Tibial nerve (tissue), 4 donors: ENCODE measurements at regions not wholly inside any gene's neighbourhood (a gene's known extent, or its start where the extent isn't known, plus 50 kb on each side); places are given as distances from the start of the nearest gene placed in this dataset.

Experiments used
- DNase-seq, 2 donors: peaks; one replicate each; pipeline ENCODE4 v3.0.0-alpha.2; 2019; ENCODE audit warnings: low spot score in 2 of 2
- H3K27ac ChIP-seq, 4 donors: fragments of 200-600 bp; sonication (generic) in 3 of 4; one replicate each; pipeline ENCODE4 v1.5.1; 2017 to 2019; ENCODE audit warnings: mild to moderate bottlenecking in 1 of 4
- H3K27me3 ChIP-seq, 2 donors: fragments of 200-600 bp; sonication (generic) in 1 of 2; one replicate each; pipeline versions ENCODE4 v1.5.1 to v1.6.0; 2017 to 2019
- H3K36me3 ChIP-seq, 3 donors: fragments of 200-600 bp; sonication (generic); one replicate each; pipeline ENCODE4 v1.5.1; 2018 to 2019
- H3K4me1 ChIP-seq, 4 donors: fragments of 200-600 bp; sonication (generic) in 3 of 4; one replicate each; pipeline ENCODE4 v1.5.1; 2017 to 2019
- H3K4me3 ChIP-seq, 4 donors: fragments of 200-600 bp; sonication (generic) in 3 of 4; one replicate each; pipeline ENCODE4 v1.5.1; 2017 to 2019; ENCODE audit warnings: mild to moderate bottlenecking in 1 of 4, moderate library complexity in 1 of 4
- H3K9me3 ChIP-seq, 4 donors: fragments of 200-600 bp; sonication (generic) in 3 of 4; one replicate each; pipeline ENCODE4 v1.5.1; 2017 to 2019
- CTCF ChIP-seq, 5 experiments: fragments of 200-600 bp in 3 of 5; fragments of 450-650 bp in 2 of 5; sonication (generic) in 3 of 5; IDR thresholded peaks; one replicate each; pipeline ENCODE4 v1.5.1; 2016 to 2019; ENCODE audit warnings: antibody characterized with exemption in 5 of 5, mild to moderate bottlenecking in 3 of 5, moderate library complexity in 2 of 5
- EP300 ChIP-seq, 2 donors: sonication (generic); formaldehyde crosslinking; IDR thresholded peaks; one replicate each; pipeline ENCODE4 v1.6.1; 2017; ENCODE audit warnings: antibody characterized with exemption in 2 of 2, mild to moderate bottlenecking in 1 of 2
- POLR2A ChIP-seq, 2 donors: fragments of 450-650 bp; IDR thresholded peaks; one replicate each; pipeline ENCODE4 v1.6.1; 2017; ENCODE audit warnings: antibody characterized with exemption in 2 of 2, mild to moderate bottlenecking in 2 of 2, moderate library complexity in 2 of 2
- WGBS, 2 donors: methylation state at CpG; one replicate each; pipeline ENCODE4 v1.1.5; 2018; 5-methylcytosine and 5-hydroxymethylcytosine counted together

- DNase-seq, result no peak
- no peak overlapping the region for H3K27ac ChIP-seq
- H3K36me3 ChIP-seq, result no peaks in the 10 kb centered on the region
- H3K9me3 ChIP-seq, result no peaks in the 10 kb centered on the region
- H3K4me3 ChIP-seq, result no peak overlapping the region
- TF ChIP-seq CTCF (IDR thresholded peaks at IDR 0.05) (no peak), POLR2A (IDR thresholded peaks at IDR 0.05) (no peak), EP300 (IDR thresholded peaks at IDR 0.05) (no peak)
- H3K27me3 ChIP-seq, result no peaks in the 10 kb centered on the region
- H3K4me1 ChIP-seq, result no peaks in the 10 kb centered on the region
- WGBS, 2 donors, result 65 to 71% methylated on average over 4 of the region's 4 CpGs
These were observed 161.0 kb upstream of the TUT7 start for GRCh38 chr9:86515221-86515620.

GRCh38 chr9:86513429-86513828 lies 159.2 kb upstream of the TUT7 start:
- Histone ChIP-seq H3K4me3 (no peak overlapping the region), H3K27ac (no peak overlapping the region), H3K27me3 (no peaks in the 10 kb centered on the region), H3K9me3 (no peaks in the 10 kb centered on the region), H3K4me1 (peaks cover 0 to under 1% (median 0%) of the 10 kb centered on the region in 4 donors), H3K36me3 (no peaks in the 10 kb centered on the region)
- TF ChIP-seq EP300 (IDR thresholded peaks at IDR 0.05), result no peak
- DNase-seq, result no peak
- WGBS, 2 donors, result 95 to 98% methylated on average over 2 of the region's 2 CpGs

GRCh38 chr9:86512929-86513328 lies 158.7 kb upstream of the TUT7 start:
- no peak for DNase-seq
- H3K9me3 ChIP-seq, result no peaks in the 10 kb centered on the region
- no peak overlapping the region for H3K4me3 ChIP-seq
- TF ChIP-seq POLR2A (IDR thresholded peaks at IDR 0.05), result no peak
- no peak for TF ChIP-seq EP300 (IDR thresholded peaks at IDR 0.05)
- no peak for TF ChIP-seq CTCF (IDR thresholded peaks at IDR 0.05)
- peaks cover 0 to 6% (median 0%) of the 10 kb centered on the region in 4 donors for H3K4me1 ChIP-seq
- H3K27me3 ChIP-seq, result no peaks in the 10 kb centered on the region
- WGBS, 2 donors, result 55 to 64% methylated on average over 2 of the region's 2 CpGs
- no peaks in the 10 kb centered on the region for H3K36me3 ChIP-seq
- no peak overlapping the region for H3K27ac ChIP-seq

- no peak overlapping the region for H3K27ac ChIP-seq
- H3K4me3 ChIP-seq, result no peak overlapping the region
- no peak for DNase-seq
- no peak for TF ChIP-seq EP300 (IDR thresholded peaks at IDR 0.05)
- 81 to 91% methylated on average over 8 of the region's 8 CpGs for WGBS, 2 donors
- no peaks in the 10 kb centered on the region for H3K27me3 ChIP-seq
- peaks cover 0 to 10% (median 0%) of the 10 kb centered on the region in 4 donors for H3K4me1 ChIP-seq
- no peaks in the 10 kb centered on the region for H3K9me3 ChIP-seq
- H3K36me3 ChIP-seq, result no peaks in the 10 kb centered on the region
These were observed 157.6 kb upstream of the TUT7 start for GRCh38 chr9:86511614-86512360.

GRCh38 chr9:86508208-86508903 lies 154.1 kb upstream of the TUT7 start:
- H3K4me3 ChIP-seq, result no peak overlapping the region
- no peaks in the 10 kb centered on the region for H3K36me3 ChIP-seq
- WGBS, 2 donors, result 90% methylated on average over 6 of the region's 6 CpGs
- peaks cover 0 to 10% (median 0%) of the 10 kb centered on the region in 4 donors for H3K4me1 ChIP-seq
- H3K27ac ChIP-seq, result peak overlapping the region in 1 of 4 donors; percentile 35
- TF ChIP-seq EP300 (IDR thresholded peaks at IDR 0.05) (no peak), POLR2A (IDR thresholded peaks at IDR 0.05) (no peak), CTCF (IDR thresholded peaks at IDR 0.05) (no peak)
- H3K27me3 ChIP-seq, result no peaks in the 10 kb centered on the region
- H3K9me3 ChIP-seq, result no peaks in the 10 kb centered on the region
- DNase-seq, result no peak

- Histone ChIP-seq H3K36me3 (no peaks in the 10 kb centered on the region), H3K27ac (peak overlapping the region in 2 of 4 donors; percentile 43 to 53), H3K9me3 (no peaks in the 10 kb centered on the region), H3K27me3 (no peaks in the 10 kb centered on the region), H3K4me1 (peaks cover 0 to 10% (median 0%) of the 10 kb centered on the region in 4 donors), H3K4me3 (no peak overlapping the region)
- WGBS, 2 donors, result 64 to 75% methylated on average over 6 of the region's 6 CpGs
- no peak for DNase-seq
- TF ChIP-seq POLR2A (IDR thresholded peaks at IDR 0.05) (no peak), EP300 (IDR thresholded peaks at IDR 0.05) (peak in 1 of 2 donors; percentile 67)
These were observed 153.0 kb upstream of the TUT7 start for GRCh38 chr9:86507212-86507630.
